ENCODE measurements at regions not wholly inside any gene's neighbourhood (a gene's known extent, or its start where the extent isn't known, plus 50 kb on each side); places are given as distances from the start of the nearest gene placed in this dataset.

DNA sequence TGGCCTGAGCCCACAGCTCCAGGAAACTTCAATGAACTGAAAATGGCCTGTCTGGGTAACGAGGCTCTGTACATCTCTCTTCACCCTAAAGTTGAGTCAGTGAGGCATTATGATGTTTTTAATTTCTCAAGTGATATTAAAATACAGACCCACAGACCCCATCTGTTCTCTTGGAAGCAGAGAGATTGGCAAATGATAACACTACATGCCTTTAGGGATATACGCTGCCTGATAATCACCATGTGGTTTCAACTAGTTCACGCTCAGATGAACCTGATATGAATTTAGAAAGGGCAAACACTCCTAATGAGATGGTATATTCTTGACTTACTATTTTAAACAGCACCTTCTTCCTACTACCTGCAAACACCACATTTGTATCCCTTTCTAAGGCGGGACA lies 127.5 kb downstream of the RFC3 start:
- no peak for DNase-seq (ENCODE audit: low read depth in 2 of 2)

DNA sequence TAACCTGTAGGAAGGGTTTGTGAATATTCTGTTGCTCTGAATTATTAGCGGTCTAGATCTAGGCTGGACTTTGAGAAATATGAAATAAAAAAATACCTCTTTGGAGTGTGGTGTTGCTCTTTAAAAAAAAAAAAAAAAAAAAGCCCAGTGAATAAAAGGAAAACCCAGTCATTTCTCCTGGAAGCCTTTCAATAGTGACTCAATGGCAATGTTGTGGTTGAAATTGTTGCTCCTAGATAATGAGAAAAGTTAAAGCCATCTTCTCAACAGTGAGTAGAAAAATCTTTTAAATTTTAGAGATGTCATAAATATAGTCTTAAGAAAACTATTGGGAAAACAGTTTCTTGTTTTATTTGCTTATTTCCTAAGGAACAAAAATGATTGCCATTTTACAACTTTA lies 135.3 kb downstream of the RFC3 start:
- DNase-seq (ENCODE audit: low read depth in 2 of 2): no peak

DNA sequence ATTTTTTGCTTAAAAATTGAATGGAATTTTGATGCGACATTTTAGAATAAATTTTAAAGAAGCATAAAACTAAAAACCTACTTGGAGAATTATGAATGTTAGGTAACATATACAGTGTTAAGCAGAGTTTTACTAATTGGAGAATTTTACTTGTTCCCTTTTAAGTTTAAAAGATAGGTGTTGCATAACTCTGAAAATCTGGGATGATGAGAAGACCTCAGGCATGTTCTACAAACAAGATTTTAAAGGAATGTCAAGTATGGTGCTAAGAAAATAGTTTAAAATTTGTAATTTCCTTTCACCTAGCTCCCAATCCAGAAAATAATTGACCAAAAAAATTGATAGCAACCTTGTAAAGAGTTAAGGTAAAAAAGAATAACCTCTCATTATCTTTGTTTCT lies 135.8 kb downstream of the RFC3 start:
- DNase-seq (ENCODE audit: low read depth in 2 of 2): no peak

GRCh38 chr13:33956346-33956745 lies 138.4 kb downstream of the RFC3 start:
- DNase-seq (ENCODE audit: low read depth in 2 of 2): no peak

DNA sequence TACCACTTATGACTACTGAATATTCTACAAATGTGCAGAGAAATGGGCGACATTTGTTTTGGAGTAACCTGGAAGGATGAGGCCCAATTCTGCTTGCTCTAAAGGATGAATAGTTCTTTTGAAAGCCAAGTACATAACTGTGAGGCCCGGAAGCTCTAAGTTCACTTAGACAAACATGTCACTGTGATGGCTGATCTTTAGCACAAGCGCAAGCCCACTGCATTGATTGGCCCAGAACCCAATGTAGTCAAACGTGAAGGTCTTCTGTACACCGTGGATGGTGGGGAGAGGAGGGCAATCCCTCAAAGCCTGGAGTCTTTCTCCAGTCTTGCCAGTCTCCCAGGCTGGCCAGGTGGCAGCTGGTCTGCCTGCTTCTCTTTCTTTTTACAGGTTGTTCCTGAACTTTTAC lies 139.6 kb downstream of the RFC3 start:
- no peak for DNase-seq (ENCODE audit: low read depth in 2 of 2)

DNA sequence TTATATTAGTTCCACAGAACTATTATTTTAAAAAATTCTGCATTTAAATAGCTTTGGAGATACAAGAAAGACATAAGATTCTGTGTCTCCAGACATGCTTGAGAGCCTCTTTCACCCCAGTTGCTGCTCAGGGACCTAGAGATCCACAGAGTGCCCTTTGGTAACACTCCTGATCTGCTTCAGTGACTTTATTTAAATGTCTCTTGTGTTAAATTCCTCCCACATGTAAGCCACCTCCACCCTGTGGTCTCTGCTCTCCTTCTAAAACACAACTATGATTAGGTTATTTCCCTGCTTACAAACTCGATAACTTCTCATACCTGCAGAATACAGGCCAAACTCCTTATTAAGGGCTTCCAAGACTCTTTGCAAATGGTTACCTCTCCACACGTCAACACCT lies 141.0 kb downstream of the RFC3 start:
- no peak for DNase-seq (ENCODE audit: low read depth in 2 of 2)

DNA sequence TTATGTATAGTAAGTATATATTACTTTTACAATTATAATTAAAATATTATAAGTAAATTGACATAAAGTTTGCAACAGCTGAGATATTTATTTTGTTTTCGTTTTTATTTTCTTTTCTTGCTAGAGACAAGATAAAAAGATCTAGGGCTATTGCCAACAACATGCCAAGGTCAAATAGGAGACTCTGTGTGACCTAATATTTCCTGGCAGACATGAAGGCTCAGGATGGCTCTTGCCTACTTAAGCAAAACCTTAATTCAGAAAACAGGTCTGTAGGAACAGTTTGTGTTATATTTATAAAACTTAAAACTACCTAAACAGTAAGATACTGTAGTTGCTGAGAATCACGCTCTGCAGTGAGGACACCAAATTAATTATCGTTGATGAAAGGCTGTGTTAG lies 145.2 kb downstream of the RFC3 start:
- no peak for DNase-seq (ENCODE audit: low read depth in 2 of 2)

DNA sequence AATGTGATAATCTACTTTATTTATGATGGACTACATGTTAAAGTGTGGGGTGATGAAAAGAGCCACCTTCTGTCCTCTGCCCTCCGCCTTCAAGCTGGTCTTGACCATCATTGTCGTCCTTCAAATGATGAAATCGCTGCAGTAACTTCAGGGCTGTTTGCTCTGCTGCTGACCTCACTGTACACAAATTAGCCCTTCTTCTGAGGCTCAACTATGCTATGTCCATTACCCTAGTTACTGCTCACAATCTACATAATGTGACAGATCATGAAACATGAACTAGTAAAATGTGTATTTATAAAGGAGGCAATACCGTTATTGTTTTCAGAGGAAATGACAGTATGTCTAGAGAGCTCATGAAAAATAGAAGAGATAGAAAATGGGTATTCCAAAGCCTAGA lies 145.9 kb downstream of the RFC3 start:
- DNase-seq (ENCODE audit: low read depth in 2 of 2): no peak

- no peak for DNase-seq (ENCODE audit: low read depth in 2 of 2)
Observed at GRCh38 chr13:33968520-33969507, 150.9 kb downstream of the RFC3 start.

DNA sequence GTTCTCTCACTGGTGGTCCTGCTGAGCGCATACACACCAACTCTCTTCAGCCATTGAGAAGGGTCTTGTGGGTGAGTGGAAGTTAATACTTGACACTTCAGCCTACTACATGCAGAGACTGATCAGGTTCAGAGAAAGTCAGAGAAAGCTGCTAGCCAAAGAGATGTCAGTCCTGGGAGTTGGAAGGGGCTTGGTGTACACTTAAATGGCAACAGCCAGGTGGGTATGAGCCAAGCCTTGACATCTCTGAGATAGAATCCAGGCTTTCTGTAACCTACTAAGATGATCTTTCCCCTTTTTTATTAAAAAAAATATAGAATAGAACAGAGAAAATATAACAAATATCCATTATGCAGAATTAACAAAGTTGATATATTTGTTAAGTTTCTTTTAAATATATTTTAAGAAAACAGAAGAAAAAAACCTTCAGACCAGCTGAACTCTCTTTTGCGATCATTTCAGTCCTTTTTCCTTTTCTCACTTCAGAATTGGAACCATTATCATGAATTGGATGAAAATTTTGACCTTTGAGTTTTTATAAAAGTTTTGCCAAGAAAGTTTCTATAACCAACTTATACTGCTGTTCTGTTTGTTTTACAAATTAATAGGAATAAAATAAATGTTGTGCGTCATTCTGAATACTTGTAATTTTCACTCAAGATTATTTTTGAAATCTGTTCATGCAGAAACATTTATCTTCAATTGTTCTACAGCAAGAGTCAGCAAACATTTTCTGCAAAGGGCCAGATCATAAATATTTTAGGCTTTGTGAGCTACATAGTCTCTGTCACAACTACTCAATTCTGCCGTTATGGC lies 153.0 kb downstream of the RFC3 start:
- DNase-seq (ENCODE audit: low read depth in 2 of 2): no peak

- DNase-seq (ENCODE audit: low read depth in 2 of 2): no peak
Observed at GRCh38 chr13:33971562-33971819, 153.5 kb downstream of the RFC3 start.

- no peak for DNase-seq (ENCODE audit: low read depth in 2 of 2)
Observed at GRCh38 chr13:33973194-33973593, 155.2 kb downstream of the RFC3 start.

DNA sequence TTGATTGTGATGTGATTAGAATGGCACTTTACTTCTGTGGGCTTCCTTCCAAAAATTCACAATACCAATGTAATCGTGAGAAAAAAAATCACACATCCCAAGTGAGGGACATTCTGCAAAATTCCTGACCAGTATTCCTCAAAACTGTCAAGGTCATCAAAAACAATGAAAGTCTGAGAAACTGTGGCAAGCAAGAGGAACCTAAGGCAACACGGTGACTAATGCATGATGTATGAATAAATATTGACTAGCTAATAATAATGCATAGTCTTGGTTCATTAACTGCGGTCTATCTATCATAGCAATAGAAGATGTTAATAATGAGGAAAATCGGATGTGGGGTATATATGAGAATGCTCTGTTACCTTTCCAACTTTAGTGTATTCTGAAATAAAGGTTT lies 159.0 kb downstream of the RFC3 start:
- DNase-seq (ENCODE audit: low read depth in 2 of 2): no peak

DNA sequence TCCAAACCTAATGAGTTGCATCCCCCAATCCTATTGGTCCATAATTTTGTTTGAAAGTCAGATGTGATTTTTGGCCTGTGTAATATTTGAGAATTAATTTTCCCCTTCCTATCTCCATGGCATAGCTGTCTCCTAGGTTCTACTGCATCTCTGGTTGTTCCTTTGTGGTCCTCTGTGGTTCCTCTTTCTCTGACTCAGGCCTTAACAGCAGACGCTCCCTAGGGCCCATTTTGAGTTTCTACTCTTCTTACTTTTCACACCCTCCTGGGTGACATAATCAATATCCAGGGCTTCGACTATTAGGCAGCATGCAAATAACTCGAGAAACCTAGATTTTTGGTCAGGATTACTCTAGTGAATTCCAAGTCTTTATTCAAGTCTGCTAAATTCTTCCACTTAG lies 160.7 kb downstream of the RFC3 start:
- DNase-seq (ENCODE audit: low read depth in 2 of 2): no peak

DNA sequence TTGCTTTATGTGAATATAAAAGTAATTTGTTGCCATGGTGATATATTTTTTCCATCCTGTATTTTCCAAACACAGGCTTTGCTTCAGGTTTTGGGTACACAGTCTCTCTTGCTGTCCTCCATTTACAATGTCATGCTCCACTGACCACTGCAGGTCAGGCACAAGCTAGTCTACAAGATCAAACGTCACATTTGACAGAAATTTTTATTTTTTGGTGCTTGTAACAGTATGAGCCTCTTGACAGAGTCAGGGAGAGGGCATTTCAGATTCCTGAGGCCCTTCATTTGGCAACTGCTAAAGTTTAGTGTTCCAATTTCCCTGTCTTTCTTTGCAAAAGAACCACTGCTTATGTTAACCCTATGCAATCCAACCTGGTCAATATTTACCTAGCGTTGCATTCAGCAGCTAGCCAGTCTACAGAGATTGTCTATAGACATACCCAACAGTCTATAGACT lies 175.0 kb downstream of the RFC3 start:
- DNase-seq (ENCODE audit: low read depth in 2 of 2): no peak

GRCh38 chr13:33994198-33994597 lies 176.2 kb downstream of the RFC3 start:
- DNase-seq (ENCODE audit: low read depth in 2 of 2): no peak

GRCh38 chr13:33994826-33995502 lies 177.0 kb downstream of the RFC3 start:
- DNase-seq (ENCODE audit: low read depth in 2 of 2): no peak

DNA sequence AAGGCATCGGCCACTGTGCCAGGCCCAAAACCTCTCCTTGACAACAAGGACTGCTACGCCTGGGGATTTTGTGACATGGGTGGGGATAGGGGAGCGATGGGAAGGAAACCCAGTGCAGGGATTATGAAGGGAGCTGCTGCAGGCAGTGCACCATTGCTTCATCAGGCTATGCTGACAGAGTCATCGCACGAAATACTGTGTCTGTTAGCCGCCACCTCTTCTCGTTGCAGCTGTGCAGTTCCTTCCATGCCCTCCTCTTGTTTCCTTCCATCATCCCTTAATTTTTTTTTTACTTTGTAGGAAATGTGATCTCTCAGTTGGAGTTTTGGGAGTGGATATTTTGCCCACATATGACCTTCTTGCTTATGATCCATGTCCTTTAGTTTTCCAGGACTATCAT lies 178.7 kb downstream of the RFC3 start:
- no peak for DNase-seq (ENCODE audit: low read depth in 2 of 2)

DNA sequence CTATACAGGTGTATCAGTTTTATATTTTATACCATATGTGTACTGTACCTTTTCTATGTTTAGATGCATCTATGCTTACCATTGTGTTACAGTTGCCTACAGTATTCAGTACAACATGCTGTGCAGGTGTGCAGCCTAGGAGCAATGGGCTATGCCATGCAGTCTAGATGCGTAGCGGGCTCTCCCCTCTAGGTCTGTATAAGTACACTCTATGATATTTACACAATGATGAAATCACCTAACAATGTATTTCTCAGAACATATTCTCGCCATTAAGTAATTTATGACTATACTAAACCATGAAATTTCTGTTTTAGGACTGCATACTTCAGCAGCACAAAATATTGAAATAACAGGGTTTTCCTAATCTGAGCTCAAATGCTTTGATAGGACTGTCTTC lies 179.6 kb downstream of the RFC3 start:
- DNase-seq (ENCODE audit: low read depth in 2 of 2): no peak

DNA sequence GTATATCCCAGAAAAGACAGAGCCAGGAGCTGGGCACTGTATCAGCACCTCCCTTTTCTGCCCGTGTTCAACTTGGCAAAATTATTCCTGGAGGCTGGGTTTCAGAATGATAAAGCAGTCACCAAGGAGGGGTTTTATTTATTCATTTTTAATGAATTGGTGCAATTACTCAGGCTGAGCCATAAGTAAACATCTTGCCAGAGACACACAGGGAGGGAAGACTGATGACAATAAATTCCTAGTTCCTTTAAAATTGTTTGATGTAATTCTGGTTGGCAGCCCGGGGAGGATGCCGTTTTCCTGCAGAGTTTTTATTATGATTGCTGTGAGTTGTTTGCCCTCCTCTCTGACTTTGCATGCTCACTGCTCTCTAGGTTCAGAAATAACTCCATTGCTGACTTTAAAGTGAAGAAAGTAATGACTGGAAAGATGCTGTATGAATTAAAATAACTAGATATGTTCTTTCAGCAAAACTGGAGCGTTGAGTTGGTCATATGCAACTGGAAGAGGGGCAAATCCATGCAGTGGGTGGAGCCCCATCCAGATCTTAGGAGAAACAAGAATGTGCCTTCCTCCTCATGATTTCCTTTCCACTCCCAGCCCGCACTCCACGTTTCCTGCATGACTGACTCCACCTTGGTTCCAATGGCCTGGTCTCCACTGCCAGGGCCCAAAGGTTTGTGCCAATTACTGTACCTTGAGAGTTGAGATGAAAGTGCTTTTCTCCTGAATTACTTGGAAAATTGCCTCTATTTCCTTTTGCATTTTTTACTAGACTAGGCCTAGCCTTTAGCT lies 182.1 kb downstream of the RFC3 start:
- DNase-seq (ENCODE audit: low read depth in 2 of 2): no peak

GRCh38 chr13:34000955-34001354 lies 183.0 kb downstream of the RFC3 start:
- no peak for DNase-seq (ENCODE audit: low read depth in 2 of 2)

GRCh38 chr13:34001389-34001788 lies 183.4 kb downstream of the RFC3 start:
- DNase-seq (ENCODE audit: low read depth in 2 of 2): no peak

Measured in stimulated activated CD4-positive, alpha-beta T cell treated with anti-CD3 and anti-CD28 coated beads, Interleukin-1b, Interleukin-23, amount 100 ng/mL, for 1 hour (primary cell).